ENCODE measurements at regions not wholly inside any gene's neighbourhood (a gene's known extent, or its start where the extent isn't known, plus 50 kb on each side); places are given as distances from the start of the nearest gene placed in this dataset.

DNA sequence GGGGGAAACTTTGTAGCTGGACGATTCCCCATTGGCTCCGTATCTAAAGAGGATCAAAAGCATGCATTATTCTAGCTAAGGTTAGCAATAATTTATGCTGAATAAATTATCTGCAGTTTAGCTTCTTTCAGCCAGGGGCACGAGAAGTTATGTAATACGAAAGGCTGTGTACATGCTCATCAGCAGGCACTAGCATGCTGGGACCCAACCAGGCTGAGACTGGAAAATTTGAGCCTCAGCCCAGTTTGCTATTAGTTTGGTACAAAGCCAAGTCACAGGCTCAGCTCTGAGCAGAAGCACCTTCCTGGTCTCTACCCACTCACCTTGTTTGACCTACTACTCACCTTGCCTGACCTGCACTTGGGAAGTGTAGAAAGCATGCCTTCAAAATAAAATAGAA lies 328.1 kb upstream of the ARID1B start:
- no peaks in the 10 kb centered on the region for H3K4me1 ChIP-seq (ENCODE audit: control insufficient read depth, insufficient read depth, low read length)
- ChIA-PET CTCF (no interaction called here), POLR2A (ENCODE audit: unreplicated experiment) (no interaction called here)
- WGBS, 2 experiments (ENCODE audit: extremely low coverage in 2 of 2, insufficient read length in 1 of 2), result 44% methylated on average over 2 of the region's 4 CpGs; no CpG with 5 or more reads in 1 of the 2 experiments
- no peaks in the 10 kb centered on the region for H3K9me3 ChIP-seq (ENCODE audit: control insufficient read depth, insufficient read depth, low read length)
- no peak for TF ChIP-seq MXI1 (IDR thresholded peaks at IDR 0.05; ENCODE audit: borderline replicate concordance, low read depth, low read length)
- no peak overlapping the region for H3K4ac ChIP-seq (ENCODE audit: low read depth, low read length)
- H3K18ac ChIP-seq (ENCODE audit: low read depth, low read length), result no peak overlapping the region
- no peak overlapping the region for H2AK5ac ChIP-seq (ENCODE audit: low read depth, low read length)
- no peak overlapping the region for H2BK20ac ChIP-seq (ENCODE audit: low read depth, low read length)
- H3K27me3 ChIP-seq (ENCODE audit: control insufficient read depth, insufficient read depth, low read length), result no peaks in the 10 kb centered on the region
- H4K8ac ChIP-seq (ENCODE audit: low read depth in 2 of 2, low read length in 2 of 2), result no peak overlapping the region
- DNase-seq (no peak), ATAC-seq (ENCODE audit: low read depth) (no peak)
- H2BK5ac ChIP-seq (ENCODE audit: low read depth, low read length, poor library complexity, severe bottlenecking), result no peak overlapping the region
- H4K91ac ChIP-seq (ENCODE audit: insufficient read depth, low read depth, low read length), result no peak overlapping the region
- no peaks in the 10 kb centered on the region for H3K9me1 ChIP-seq (ENCODE audit: insufficient read depth, low read length)
- no TSS peak for BruUV-seq (replicated peaks)
- no peaks in the 10 kb centered on the region for H3K79me1 ChIP-seq (ENCODE audit: low read depth in 1 of 2, low read length in 2 of 2)
- no peak overlapping the region for H3K56ac ChIP-seq (ENCODE audit: extremely low read depth, insufficient read depth, low read length)
- H3K9ac ChIP-seq (ENCODE audit: low read depth, low read length), result no peak overlapping the region
- intact Hi-C loops (cut with micrococcal nuclease) (no loop called here), in situ Hi-C loops (cut with MboI; ENCODE audit: low sequenced_read_pairs) (no loop called here), dilution Hi-C loops (cut with HindIII; ENCODE audit: low sequenced_read_pairs, unreplicated experiment) (no loop called here)
- H3K4me3 ChIP-seq (ENCODE audit: insufficient read depth, low read depth, low read length), result no peak overlapping the region
- no peak overlapping the region for H2BK120ac ChIP-seq (ENCODE audit: low read depth, low read length)
- no peaks in the 10 kb centered on the region for H3K36me3 ChIP-seq (ENCODE audit: control insufficient read depth, insufficient read depth, low read length)
- H2AFZ ChIP-seq (replicated peaks; ENCODE audit: low read length, poor library complexity), result no peak overlapping the region
- no peak overlapping the region for H4K5ac ChIP-seq (ENCODE audit: low read depth, low read length)
- H3K27ac ChIP-seq (ENCODE audit: insufficient read depth, low read length), result no peak overlapping the region
- H2AK9ac ChIP-seq (replicated peaks; ENCODE audit: low read depth, low read length, poor library complexity), result no peak overlapping the region
- H4K20me1 ChIP-seq (ENCODE audit: insufficient read depth, low read length), result no peaks in the 10 kb centered on the region
- H3K23ac ChIP-seq (ENCODE audit: low read depth, low read length), result no peak overlapping the region
- no peak overlapping the region for H2BK15ac ChIP-seq (ENCODE audit: low read depth, low read length)
- no peak overlapping the region for H3K4me2 ChIP-seq (ENCODE audit: low read depth, low read length)
- H3K14ac ChIP-seq (replicated peaks; ENCODE audit: low read depth, low read length), result no peak overlapping the region
